Thymus (tissue), 11 donors: ENCODE measurements at regions not wholly inside any gene's neighbourhood (a gene's known extent, or its start where the extent isn't known, plus 50 kb on each side); places are given as distances from the start of the nearest gene placed in this dataset.

Experiments
- DNase-seq, 9 donors: peaks; one replicate each; pipeline ENCODE4 v3.0.0-alpha.2; 2013; ENCODE audit warnings: low spot score in 9 of 9, low read depth in 6 of 9, missing footprints in 1 of 9
- H3K27ac ChIP-seq, 2 donors: one replicate each; pipeline ENCODE4 v1.5.1; 2013; ENCODE audit warnings: control low read depth in 1 of 2, low read depth in 1 of 2, low read length in 1 of 2, mild to moderate bottlenecking in 1 of 2, moderate library complexity in 1 of 2
- H3K27me3 ChIP-seq, 2 donors: one replicate each; pipeline ENCODE4 v1.5.1; 2013; ENCODE audit warnings: low read length in 1 of 2; ENCODE audit not compliant: control insufficient read depth in 2 of 2, insufficient read depth in 1 of 2
- H3K36me3 ChIP-seq, 2 donors: one replicate each; pipeline ENCODE4 v1.5.1; 2013; ENCODE audit warnings: low read length in 1 of 2, mild to moderate bottlenecking in 1 of 2, moderate library complexity in 1 of 2; ENCODE audit not compliant: control insufficient read depth in 2 of 2, insufficient read depth in 2 of 2
- H3K4me1 ChIP-seq, 2 donors: one replicate each; pipeline ENCODE4 v1.5.1; 2013; ENCODE audit warnings: low read length in 2 of 2; ENCODE audit not compliant: control insufficient read depth in 2 of 2, insufficient read depth in 2 of 2
- H3K4me3 ChIP-seq, 2 donors: one replicate each; pipeline ENCODE4 v1.5.1; 2013; ENCODE audit warnings: low read length in 2 of 2, control low read depth in 1 of 2, mild to moderate bottlenecking in 1 of 2
- H3K9me3 ChIP-seq, 2 donors: one replicate each; pipeline ENCODE4 v1.5.1; 2013; ENCODE audit warnings: low read length in 1 of 2, mild to moderate bottlenecking in 1 of 2; ENCODE audit not compliant: control insufficient read depth in 2 of 2, insufficient read depth in 1 of 2
- WGBS: extraction: QIAGEN DNeasy Blood & Tissue Kit; methylation state at CpG from one replicate; pipeline ENCODE4 v1.1.7; 2013; 5-methylcytosine and 5-hydroxymethylcytosine counted together
- donor health status: healthy.

- Histone ChIP-seq H3K4me3 (no peak overlapping the region), H3K27me3 (no peaks in the 10 kb centered on the region), H3K9me3 (no peaks in the 10 kb centered on the region), H3K4me1 (no peaks in the 10 kb centered on the region), H3K36me3 (no peaks in the 10 kb centered on the region), H3K27ac (no peak overlapping the region)
- DNase-seq, result no peak
- WGBS, result 93% methylated on average over 5 of the region's 5 CpGs
Measured at GRCh38 chr1:201666645-201667044, 127.7 kb downstream of the NAV1 start.

- Histone ChIP-seq H3K4me3 (no peak overlapping the region), H3K27me3 (no peaks in the 10 kb centered on the region)
- WGBS, result 95% methylated on average over 5 of the region's 5 CpGs
Measured at GRCh38 chr1:201667479-201667878, 128.6 kb downstream of the NAV1 start.

GRCh38 chr1:201670517-201670916 lies 131.6 kb downstream of the NAV1 start:
- Histone ChIP-seq H3K9me3 (no peaks in the 10 kb centered on the region), H3K4me1 (peaks cover 0 to under 1% of the 10 kb centered on the region in 2 donors), H3K36me3 (no peaks in the 10 kb centered on the region), H3K27ac (no peak overlapping the region), H3K4me3 (no peak overlapping the region), H3K27me3 (peaks cover 0 to 5% of the 10 kb centered on the region in 2 donors)
- DNase-seq, result no peak
- WGBS, result 97% methylated on average over 1 of the region's 1 CpG

More at GRCh38 chr1:201667479-201667878, 128.6 kb downstream of the NAV1 start:
- no peaks in the 10 kb centered on the region for H3K36me3 ChIP-seq
- no peaks in the 10 kb centered on the region for H3K4me1 ChIP-seq
- no peaks in the 10 kb centered on the region for H3K9me3 ChIP-seq
- no peak for DNase-seq
- no peak overlapping the region for H3K27ac ChIP-seq

- WGBS, result 70% methylated on average over 8 of the region's 8 CpGs
Measured at GRCh38 chr1:201672685-201673084, 133.8 kb downstream of the NAV1 start.

GRCh38 chr1:201673093-201673492 lies 134.2 kb downstream of the NAV1 start:
- no peaks in the 10 kb centered on the region for H3K36me3 ChIP-seq
- peaks cover 0 to 6% of the 10 kb centered on the region in 2 donors for H3K27me3 ChIP-seq
- DNase-seq, result no peak
- H3K9me3 ChIP-seq, result no peaks in the 10 kb centered on the region
- peaks cover 0 to 9% of the 10 kb centered on the region in 2 donors for H3K4me1 ChIP-seq
- no peak overlapping the region for H3K27ac ChIP-seq
- 25% methylated on average over 9 of the region's 9 CpGs for WGBS
- no peak overlapping the region for H3K4me3 ChIP-seq

More at GRCh38 chr1:201672685-201673084, 133.8 kb downstream of the NAV1 start:
- Histone ChIP-seq H3K4me3 (no peak overlapping the region), H3K36me3 (no peaks in the 10 kb centered on the region), H3K9me3 (no peaks in the 10 kb centered on the region), H3K4me1 (peaks cover 0 to 9% of the 10 kb centered on the region in 2 donors), H3K27me3 (peaks cover 0 to 6% of the 10 kb centered on the region in 2 donors), H3K27ac (no peak overlapping the region)
- no peak for DNase-seq

GRCh38 chr1:201673915-201674314 lies 135.0 kb downstream of the NAV1 start:
- Histone ChIP-seq H3K4me3 (no peak overlapping the region), H3K36me3 (no peaks in the 10 kb centered on the region), H3K27me3 (peaks cover 0 to 6% of the 10 kb centered on the region in 2 donors), H3K9me3 (no peaks in the 10 kb centered on the region), H3K27ac (no peak overlapping the region), H3K4me1 (peaks cover 0 to 9% of the 10 kb centered on the region in 2 donors)
- WGBS, result 98% methylated on average over 5 of the region's 5 CpGs
- DNase-seq, result no peak

- H3K4me3 ChIP-seq, result no peak overlapping the region
- peaks cover 0 to 6% of the 10 kb centered on the region in 2 donors for H3K27me3 ChIP-seq
- no peaks in the 10 kb centered on the region for H3K9me3 ChIP-seq
- peaks cover 0 to 9% of the 10 kb centered on the region in 2 donors for H3K4me1 ChIP-seq
- 43% methylated on average over 5 of the region's 5 CpGs for WGBS
- no peak for DNase-seq
- no peaks in the 10 kb centered on the region for H3K36me3 ChIP-seq
- no peak overlapping the region for H3K27ac ChIP-seq
Measured at GRCh38 chr1:201675143-201675542, 136.2 kb downstream of the NAV1 start.

GRCh38 chr1:201676197-201676596 lies 137.3 kb downstream of the NAV1 start:
- Histone ChIP-seq H3K27me3 (peaks cover 0 to 6% of the 10 kb centered on the region in 2 donors), H3K27ac (peak overlapping the region; percentile 10 to 66), H3K4me3 (no peak overlapping the region), H3K9me3 (no peaks in the 10 kb centered on the region), H3K4me1 (peaks cover 0 to 9% of the 10 kb centered on the region in 2 donors), H3K36me3 (no peaks in the 10 kb centered on the region)
- 28% methylated on average over 4 of the region's 4 CpGs for WGBS
- peak in 1 of 9 donors; percentile 7 for DNase-seq

GRCh38 chr1:201676641-201677040 lies 137.7 kb downstream of the NAV1 start:
- Histone ChIP-seq H3K9me3 (no peaks in the 10 kb centered on the region), H3K27me3 (peaks cover 0 to 6% of the 10 kb centered on the region in 2 donors), H3K27ac (peak overlapping the region in 1 of 2 donors; percentile 10), H3K4me3 (no peak overlapping the region), H3K4me1 (peaks cover 0 to 9% of the 10 kb centered on the region in 2 donors), H3K36me3 (no peaks in the 10 kb centered on the region)
- no peak for DNase-seq
- WGBS, result 94% methylated on average over 4 of the region's 4 CpGs
